HFF-Myc (cell line): ENCODE measurements at regions not wholly inside any gene's neighbourhood (a gene's known extent, or its start where the extent isn't known, plus 50 kb on each side); places are given as distances from the start of the nearest gene placed in this dataset.

ENCODE experiments used
- DNase-seq: peaks from one replicate; pipeline ENCODE4 v3.0.0-alpha.2; 2011; ENCODE audit warnings: low read depth; ENCODE audit errors: extremely low read depth
- H3K4me3 ChIP-seq: replicated peaks from 2 replicates; pipeline ENCODE4 v1.5.1; 2011; ENCODE audit warnings: low read depth, mild to moderate bottlenecking, control low read depth, low read length
- TF ChIP-seq, protein P1 (sequence below): IDR thresholded peaks from 2 replicates; pipeline ENCODE4 v1.5.1; 2012; ENCODE audit warnings: mild to moderate bottlenecking, low read depth, low read length, control low read depth; ENCODE audit errors: missing control alignments

DNA sequence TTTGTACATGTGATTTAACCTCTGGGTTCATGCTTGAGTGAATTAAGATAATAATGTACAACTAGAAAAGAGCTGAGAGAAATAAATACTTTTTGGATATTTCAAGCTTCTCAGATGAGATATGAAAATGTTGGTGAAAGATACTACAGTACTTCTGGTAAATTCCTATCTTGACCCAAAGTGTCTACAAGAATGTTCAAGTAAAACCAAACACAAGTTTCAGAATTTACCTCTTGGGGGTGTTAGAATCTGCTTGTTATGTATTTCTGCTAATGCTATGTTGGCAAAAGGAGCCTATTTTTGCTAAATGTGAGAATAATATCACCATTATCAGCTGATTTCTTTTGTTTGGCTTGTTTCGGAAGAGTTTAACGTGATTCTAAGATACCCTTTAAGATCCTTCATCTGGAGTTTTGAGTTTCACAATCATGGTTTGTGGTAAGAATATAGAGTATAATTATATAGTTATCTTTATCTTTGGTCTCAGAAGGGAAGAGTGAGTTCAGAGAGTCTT, 388.5 kb downstream of the LMO4 start:
- no peak overlapping the region for H3K4me3 ChIP-seq
- TF ChIP-seq, protein P1, sequence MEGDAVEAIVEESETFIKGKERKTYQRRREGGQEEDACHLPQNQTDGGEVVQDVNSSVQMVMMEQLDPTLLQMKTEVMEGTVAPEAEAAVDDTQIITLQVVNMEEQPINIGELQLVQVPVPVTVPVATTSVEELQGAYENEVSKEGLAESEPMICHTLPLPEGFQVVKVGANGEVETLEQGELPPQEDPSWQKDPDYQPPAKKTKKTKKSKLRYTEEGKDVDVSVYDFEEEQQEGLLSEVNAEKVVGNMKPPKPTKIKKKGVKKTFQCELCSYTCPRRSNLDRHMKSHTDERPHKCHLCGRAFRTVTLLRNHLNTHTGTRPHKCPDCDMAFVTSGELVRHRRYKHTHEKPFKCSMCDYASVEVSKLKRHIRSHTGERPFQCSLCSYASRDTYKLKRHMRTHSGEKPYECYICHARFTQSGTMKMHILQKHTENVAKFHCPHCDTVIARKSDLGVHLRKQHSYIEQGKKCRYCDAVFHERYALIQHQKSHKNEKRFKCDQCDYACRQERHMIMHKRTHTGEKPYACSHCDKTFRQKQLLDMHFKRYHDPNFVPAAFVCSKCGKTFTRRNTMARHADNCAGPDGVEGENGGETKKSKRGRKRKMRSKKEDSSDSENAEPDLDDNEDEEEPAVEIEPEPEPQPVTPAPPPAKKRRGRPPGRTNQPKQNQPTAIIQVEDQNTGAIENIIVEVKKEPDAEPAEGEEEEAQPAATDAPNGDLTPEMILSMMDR: no peak
- no peak for DNase-seq

DNA sequence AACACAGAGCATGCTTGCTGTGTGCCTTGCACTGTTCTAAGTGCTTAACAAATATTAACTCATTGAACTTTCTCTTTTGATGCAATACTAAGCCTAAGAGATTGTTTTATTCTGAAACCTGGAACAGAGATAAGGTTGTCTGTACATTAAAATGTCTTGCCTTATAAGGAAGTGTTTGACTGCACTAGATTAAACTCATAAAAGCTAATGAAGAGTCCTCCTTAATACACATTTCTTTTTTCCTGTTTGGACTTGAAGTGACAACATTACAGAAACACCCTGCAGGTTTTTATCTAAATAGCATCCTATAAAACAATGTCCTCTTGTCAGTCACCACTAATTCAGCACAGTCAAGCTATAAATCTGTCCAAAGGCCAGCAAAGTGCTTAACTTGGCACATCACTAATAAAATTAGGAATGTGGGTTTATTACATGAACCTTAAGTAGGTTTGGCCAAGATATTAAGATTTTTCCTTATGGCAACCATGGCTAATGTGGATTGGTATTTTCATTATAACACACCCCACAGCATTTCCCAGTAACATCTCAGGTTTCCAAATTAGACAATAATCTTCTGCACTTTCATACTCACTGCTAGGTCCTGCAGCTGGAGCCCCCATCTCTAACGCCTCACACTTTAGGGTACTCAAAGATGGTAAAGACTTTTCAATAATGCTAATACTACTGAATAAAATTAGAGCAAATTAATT, 389.7 kb downstream of the LMO4 start:
- DNase-seq: no peak
- TF ChIP-seq, protein P1: no peak
- no peak overlapping the region for H3K4me3 ChIP-seq

DNA sequence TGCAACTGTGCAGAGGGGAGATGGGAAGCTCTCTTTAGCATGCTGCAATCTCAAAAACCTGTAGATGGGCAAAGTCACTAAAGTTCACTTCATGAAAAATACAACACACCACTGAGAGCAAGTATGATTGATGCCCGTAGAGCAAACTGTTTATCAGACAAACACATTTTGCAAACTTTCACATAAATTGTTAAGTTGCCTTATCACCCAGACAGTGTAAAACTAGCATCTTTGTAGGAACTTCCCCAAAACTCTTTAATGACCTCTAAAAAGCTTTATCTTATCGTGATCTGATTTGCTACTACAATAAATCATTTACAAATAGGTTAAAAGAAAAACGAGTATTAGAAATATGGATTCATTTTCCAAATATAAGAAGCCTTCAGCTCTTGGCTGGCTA, 391.0 kb downstream of the LMO4 start:
- no peak for DNase-seq
- H3K4me3 ChIP-seq: no peak overlapping the region
- TF ChIP-seq, protein P1: no peak

DNA sequence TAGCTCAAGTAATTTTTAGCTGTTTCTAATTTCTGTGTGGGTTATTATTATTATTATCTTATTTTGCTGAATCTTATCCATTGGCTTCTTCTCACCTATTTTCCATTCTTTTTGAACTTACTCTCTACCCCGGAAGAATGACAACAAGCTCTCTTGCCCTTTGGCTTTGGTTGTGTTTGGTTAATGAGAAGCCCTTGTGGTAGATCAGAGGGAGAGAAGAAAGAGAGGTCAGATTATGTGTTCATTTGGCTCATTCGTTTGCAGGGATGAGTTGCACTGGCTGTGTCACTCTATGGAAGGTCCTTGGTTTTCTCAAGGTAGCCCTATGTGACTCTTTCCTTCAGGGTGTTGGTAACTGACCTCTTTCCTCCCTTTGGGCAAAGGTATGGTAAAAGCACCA, 391.9 kb downstream of the LMO4 start:
- TF ChIP-seq, protein P1: no peak
- no peak overlapping the region for H3K4me3 ChIP-seq
- DNase-seq: no peak

DNA sequence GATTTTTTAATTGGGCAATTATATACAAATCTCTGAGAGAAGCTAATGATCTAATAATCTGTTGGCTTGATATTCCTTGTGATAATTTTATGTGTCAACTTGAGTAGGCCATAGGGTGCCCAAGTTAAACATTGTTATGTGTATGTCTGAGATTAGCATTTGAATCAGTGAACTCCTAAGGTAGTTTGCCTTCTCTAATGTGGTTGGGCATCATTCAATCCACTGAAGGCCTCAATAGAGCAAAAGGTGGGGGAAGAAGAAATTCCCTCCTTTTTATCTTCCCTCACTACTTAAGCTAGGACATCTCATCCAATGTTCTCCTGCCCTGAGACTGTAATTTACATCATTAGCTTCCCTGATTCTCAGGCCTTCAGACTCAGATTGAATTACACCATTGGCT, 394.5 kb downstream of the LMO4 start:
- no peak for DNase-seq
- H3K4me3 ChIP-seq: no peak overlapping the region
- TF ChIP-seq, protein P1: no peak

DNA sequence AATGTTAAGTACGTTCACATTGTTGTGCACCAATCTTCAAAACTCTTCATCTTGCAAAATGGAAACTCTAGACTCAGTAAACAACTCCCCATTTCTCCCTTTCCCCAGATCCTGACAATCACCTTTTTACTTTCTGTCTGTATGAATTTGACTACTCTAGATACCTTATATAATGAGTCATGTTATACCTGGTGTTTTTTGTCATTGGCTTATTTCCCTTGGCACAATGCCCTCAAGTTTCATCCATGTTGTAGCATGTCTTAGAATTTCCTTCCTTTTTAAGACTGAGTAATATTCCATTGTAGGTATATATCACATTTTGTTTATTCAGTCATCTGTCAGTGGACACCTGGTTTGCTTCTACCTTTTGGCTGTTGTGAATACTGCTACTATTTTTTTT, 399.5 kb downstream of the LMO4 start:
- DNase-seq: no peak
- no peak overlapping the region for H3K4me3 ChIP-seq
- TF ChIP-seq, protein P1: no peak
